GM19351 (cell line): ENCODE measurements at regions not wholly inside any gene's neighbourhood (a gene's known extent, or its start where the extent isn't known, plus 50 kb on each side); places are given as distances from the start of the nearest gene placed in this dataset.
"Not testable (repeated sequence)": the region's sequence is repeated elsewhere in the genome, so short reads cannot be mapped to it uniquely, and the experiment has no call there.

Experiments
- ATAC-seq: cut with Tn5 transposase; IDR thresholded peaks from one replicate; pipeline ENCODE4 v1.9.1; 2021; ENCODE audit warnings: mild to moderate bottlenecking, moderate library complexity; ENCODE audit not compliant: unreplicated experiment

GRCh38 chr7:10401793-10402192 lies 571.9 kb upstream of the PHF14 start:
- ATAC-seq: no peak

GRCh38 chr7:10412422-10413019 lies 561.2 kb upstream of the PHF14 start:
- ATAC-seq: peak; percentile 87

GRCh38 chr7:10418985-10419384 lies 554.7 kb upstream of the PHF14 start:
- ATAC-seq: no peak

GRCh38 chr7:10429031-10429430 lies 544.6 kb upstream of the PHF14 start:
- ATAC-seq: no peak

GRCh38 chr7:10429511-10429910 lies 544.2 kb upstream of the PHF14 start:
- no peak for ATAC-seq

- ATAC-seq: no peak
These were observed 537.4 kb upstream of the PHF14 start for GRCh38 chr7:10436302-10436701.

GRCh38 chr7:10439027-10439426 lies 534.6 kb upstream of the PHF14 start:
- no peak for ATAC-seq

- no peak for ATAC-seq
These were observed 517.7 kb upstream of the PHF14 start for GRCh38 chr7:10455936-10456335.

GRCh38 chr7:10460474-10460873 lies 513.2 kb upstream of the PHF14 start:
- no peak for ATAC-seq

- ATAC-seq: no peak
These were observed 510.0 kb upstream of the PHF14 start for GRCh38 chr7:10463701-10464100.

- not testable (repeated sequence) for ATAC-seq
These were observed 508.1 kb upstream of the PHF14 start for GRCh38 chr7:10465536-10465935.

- ATAC-seq: no peak
These were observed 504.8 kb upstream of the PHF14 start for GRCh38 chr7:10468908-10469307.

GRCh38 chr7:10469476-10469875 lies 504.2 kb upstream of the PHF14 start:
- ATAC-seq: no peak

- ATAC-seq: no peak
These were observed 502.2 kb upstream of the PHF14 start for GRCh38 chr7:10471280-10472058.

- ATAC-seq: no peak
These were observed 501.6 kb upstream of the PHF14 start for GRCh38 chr7:10472115-10472514.

GRCh38 chr7:10473569-10473968 lies 500.1 kb upstream of the PHF14 start:
- no peak for ATAC-seq

GRCh38 chr7:10474048-10474447 lies 499.6 kb upstream of the PHF14 start:
- no peak for ATAC-seq

- no peak for ATAC-seq
These were observed 497.6 kb upstream of the PHF14 start for GRCh38 chr7:10475940-10476641.

- ATAC-seq: no peak
These were observed 497.0 kb upstream of the PHF14 start for GRCh38 chr7:10476642-10477041.

GRCh38 chr7:10483671-10484070 lies 490.0 kb upstream of the PHF14 start:
- no peak for ATAC-seq

- no peak for ATAC-seq
These were observed 488.9 kb upstream of the PHF14 start for GRCh38 chr7:10484767-10485166.
